SK-N-MC (cell line): ENCODE measurements at regions not wholly inside any gene's neighbourhood (a gene's known extent, or its start where the extent isn't known, plus 50 kb on each side); places are given as distances from the start of the nearest gene placed in this dataset.

Experiments used
- DNase-seq: peaks from one replicate; pipeline ENCODE4 v3.0.0-alpha.2; 2011; ENCODE audit warnings: low read depth, low spot score
- H3K27ac ChIP-seq: fragments of 200-600 bp; sonication (generic); 2 replicates; pipeline ENCODE4 v1.5.1; 2016; ENCODE audit warnings: mixed run types
- H3K36me3 ChIP-seq: fragments of 200-600 bp; sonication (generic); 2 replicates; pipeline ENCODE4 v1.6.1; 2017; ENCODE audit warnings: antibody characterized with exemption, low read length, mixed read lengths; ENCODE audit not compliant: insufficient read depth
- H3K4me3 ChIP-seq: fragments of 200-600 bp; sonication (generic); 2 replicates; pipeline ENCODE4 v1.5.1; 2016
- H3K9ac ChIP-seq: fragments of 200-600 bp; sonication (generic); 2 replicates; pipeline ENCODE4 v1.8.0; 2017; ENCODE audit warnings: mixed run types, mixed read lengths; ENCODE audit not compliant: insufficient read length
- H3K9me3 ChIP-seq: fragments of 200-600 bp; sonication (generic); 2 replicates; pipeline ENCODE4 v1.6.1; 2017; ENCODE audit warnings: low read depth, mild to moderate bottlenecking, antibody characterized with exemption, low read length, moderate library complexity, mixed read lengths
- EZH2 ChIP-seq: fragments of 200-600 bp; sonication (generic); IDR thresholded peaks from one replicate; pipeline ENCODE4 v1.6.1; 2017; ENCODE audit warnings: antibody characterized with exemption
- FOXP2 ChIP-seq: optimal IDR thresholded peaks from 2 replicates; pipeline ENCODE3; 2011; ENCODE audit warnings: mild to moderate bottlenecking, moderate library complexity; ENCODE audit not compliant: insufficient read depth; ENCODE audit errors: extremely low read length, control extremely low read depth
- POLR2AphosphoS5 ChIP-seq: IDR thresholded peaks from 2 replicates; pipeline ENCODE4 v1.6.1; 2012; ENCODE audit warnings: mild to moderate bottlenecking, low read depth, low read length, borderline replicate concordance

- no peak for TF ChIP-seq FOXP2
- TF ChIP-seq POLR2AphosphoS5: no peak
- TF ChIP-seq EZH2: no peak
- DNase-seq: peak; percentile 16
- H3K27ac ChIP-seq: no peak overlapping the region
- H3K9ac ChIP-seq: no peak overlapping the region
- H3K36me3 ChIP-seq: no peaks in the 10 kb centered on the region
- H3K9me3 ChIP-seq: no peaks in the 10 kb centered on the region
- no peak overlapping the region for H3K4me3 ChIP-seq
These were observed 323.3 kb upstream of the RAB6C start for GRCh38 chr2:129656081-129656598.

GRCh38 chr2:129658430-129658829 is 321.0 kb upstream of the RAB6C start:
- Histone ChIP-seq H3K27ac (no peak overlapping the region), H3K9ac (no peak overlapping the region), H3K36me3 (no peaks in the 10 kb centered on the region), H3K9me3 (no peaks in the 10 kb centered on the region), H3K4me3 (no peak overlapping the region)
- TF ChIP-seq POLR2AphosphoS5 (no peak), FOXP2 (no peak), EZH2 (no peak)
- DNase-seq: no peak

DNA sequence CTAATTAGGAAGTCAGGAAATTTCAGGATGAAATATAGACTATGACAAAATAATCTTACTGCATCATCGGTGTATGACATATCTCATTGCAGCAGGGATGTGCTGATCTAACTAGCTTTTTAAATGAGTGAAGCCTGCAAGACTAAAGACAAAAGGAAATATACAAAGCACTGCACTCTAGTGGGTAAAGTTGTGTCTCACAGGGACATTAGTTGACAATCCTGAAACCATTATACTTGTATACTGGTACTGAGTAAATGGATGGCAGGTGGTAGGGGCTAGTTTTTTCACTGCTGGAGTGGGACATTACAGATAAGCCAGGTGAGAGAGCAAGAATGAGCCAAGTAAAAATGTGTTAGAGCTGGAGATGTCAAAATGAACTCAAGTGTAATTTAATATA is 317.5 kb upstream of the RAB6C start:
- DNase-seq: no peak
- H3K9me3 ChIP-seq: no peaks in the 10 kb centered on the region
- TF ChIP-seq POLR2AphosphoS5 (no peak), EZH2 (no peak), FOXP2 (no peak)
- H3K4me3 ChIP-seq: no peak overlapping the region
- no peaks in the 10 kb centered on the region for H3K36me3 ChIP-seq
- H3K27ac ChIP-seq: no peak overlapping the region
- no peak overlapping the region for H3K9ac ChIP-seq

DNA sequence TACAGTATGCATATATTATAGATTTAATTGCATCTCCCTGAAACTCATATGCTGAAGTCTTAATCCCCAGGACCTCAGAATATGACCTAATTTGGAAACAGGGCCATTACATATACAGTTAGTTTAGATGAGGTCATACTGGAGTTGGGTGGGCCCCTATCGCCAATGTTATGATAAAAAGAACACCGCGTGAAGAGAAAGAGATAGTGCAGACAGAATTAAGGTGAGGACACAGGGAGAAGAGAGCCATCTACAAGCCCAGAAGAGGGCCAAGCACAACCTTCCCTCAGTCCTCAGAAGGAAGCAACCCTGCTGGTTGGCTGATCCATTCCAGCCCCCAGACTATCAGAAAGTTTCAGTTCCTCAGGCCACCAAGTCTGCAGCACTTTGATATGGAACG is 311.9 kb upstream of the RAB6C start:
- Histone ChIP-seq H3K27ac (no peak overlapping the region), H3K9me3 (no peaks in the 10 kb centered on the region), H3K36me3 (no peaks in the 10 kb centered on the region), H3K9ac (no peak overlapping the region), H3K4me3 (no peak overlapping the region)
- no peak for DNase-seq
- no peak for TF ChIP-seq FOXP2
- no peak for TF ChIP-seq POLR2AphosphoS5
- TF ChIP-seq EZH2: no peak

DNA sequence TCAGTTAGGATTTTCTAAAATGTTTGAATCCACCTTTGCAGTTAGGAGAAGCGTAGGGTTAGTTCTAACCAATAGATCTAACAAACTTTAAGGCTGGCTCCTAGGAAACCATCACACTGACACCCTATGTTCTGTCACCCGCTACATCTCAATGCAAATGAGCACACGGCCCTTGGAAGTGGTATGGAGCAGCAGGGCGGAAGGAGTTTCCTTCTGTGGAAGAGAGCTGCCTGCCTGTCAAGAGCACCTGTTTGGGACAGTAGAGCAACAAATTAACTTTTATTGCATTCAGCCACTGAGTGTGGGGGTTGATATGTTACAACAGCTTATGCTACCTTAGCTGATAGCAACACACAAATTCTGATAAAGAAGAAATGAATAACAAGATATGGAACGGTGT is 306.9 kb upstream of the RAB6C start:
- TF ChIP-seq POLR2AphosphoS5: no peak
- no peak for TF ChIP-seq FOXP2
- no peak for TF ChIP-seq EZH2
- Histone ChIP-seq H3K4me3 (no peak overlapping the region), H3K9me3 (no peaks in the 10 kb centered on the region), H3K27ac (no peak overlapping the region), H3K9ac (no peak overlapping the region), H3K36me3 (no peaks in the 10 kb centered on the region)
- no peak for DNase-seq

GRCh38 chr2:129673234-129673633 is 306.2 kb upstream of the RAB6C start:
- no peaks in the 10 kb centered on the region for H3K9me3 ChIP-seq
- no peak for TF ChIP-seq EZH2
- TF ChIP-seq POLR2AphosphoS5: no peak
- no peak overlapping the region for H3K27ac ChIP-seq
- H3K4me3 ChIP-seq: no peak overlapping the region
- H3K36me3 ChIP-seq: no peaks in the 10 kb centered on the region
- no peak for DNase-seq
- no peak overlapping the region for H3K9ac ChIP-seq

DNA sequence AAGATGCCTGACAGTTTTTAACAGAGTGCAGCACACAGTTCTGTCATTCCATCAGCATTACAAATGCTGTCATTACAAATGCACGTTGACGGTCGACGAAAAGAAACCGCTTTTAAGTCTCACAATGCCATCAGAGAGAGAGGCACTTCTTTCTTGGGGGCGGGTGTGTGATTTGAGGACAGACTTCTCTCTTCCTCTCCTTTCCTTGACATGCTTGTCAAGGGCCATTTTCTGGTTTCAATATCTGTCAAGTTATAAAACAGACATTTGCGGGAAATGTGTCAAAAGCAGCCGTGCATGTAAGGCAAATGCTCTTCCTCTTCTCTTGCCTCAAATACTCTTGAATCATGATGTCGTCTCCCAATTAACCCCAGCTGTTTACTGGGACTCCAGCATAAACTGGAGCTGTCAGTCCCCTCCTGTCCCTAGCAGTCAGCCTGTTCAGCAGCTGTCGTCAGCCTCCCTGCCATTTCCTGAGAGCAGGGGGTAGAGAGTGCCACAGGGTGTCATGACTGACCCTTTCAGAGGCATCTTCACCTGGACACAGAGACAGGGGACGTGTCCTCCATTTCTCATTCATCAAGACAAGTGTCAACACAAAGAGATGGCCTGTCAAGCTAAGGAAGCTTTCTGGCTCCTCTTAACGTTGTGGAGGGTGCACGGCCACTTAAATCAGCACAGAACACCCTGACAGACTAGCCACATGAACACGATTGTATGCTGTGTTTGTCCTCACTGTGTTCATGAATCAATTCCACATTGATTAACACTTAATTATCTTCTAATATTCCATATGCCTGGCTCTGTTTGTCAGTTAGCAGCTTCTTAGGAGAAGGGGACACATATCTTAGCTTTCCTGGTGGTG is 305.4 kb upstream of the RAB6C start:
- no peak for TF ChIP-seq FOXP2
- no peak for TF ChIP-seq EZH2
- no peak for TF ChIP-seq POLR2AphosphoS5
- no peak for DNase-seq

GRCh38 chr2:129678751-129679150 is 300.7 kb upstream of the RAB6C start:
- Histone ChIP-seq H3K4me3 (no peak overlapping the region), H3K9me3 (no peaks in the 10 kb centered on the region), H3K9ac (no peak overlapping the region), H3K27ac (no peak overlapping the region), H3K36me3 (no peaks in the 10 kb centered on the region)
- DNase-seq: no peak
- no peak for TF ChIP-seq FOXP2
- TF ChIP-seq EZH2: no peak
- no peak for TF ChIP-seq POLR2AphosphoS5

More for the DNA sequence above, 305.4 kb upstream of the RAB6C start:
- H3K9me3 ChIP-seq: no peaks in the 10 kb centered on the region
- no peak overlapping the region for H3K27ac ChIP-seq
- H3K36me3 ChIP-seq: no peaks in the 10 kb centered on the region
- no peak overlapping the region for H3K4me3 ChIP-seq
- H3K9ac ChIP-seq: no peak overlapping the region

- no peak overlapping the region for H3K27ac ChIP-seq
- DNase-seq: no peak
- no peaks in the 10 kb centered on the region for H3K36me3 ChIP-seq
- no peaks in the 10 kb centered on the region for H3K9me3 ChIP-seq
- TF ChIP-seq FOXP2 (no peak), POLR2AphosphoS5 (no peak), EZH2 (no peak)
- no peak overlapping the region for H3K4me3 ChIP-seq
- H3K9ac ChIP-seq: no peak overlapping the region
These were observed 297.7 kb upstream of the RAB6C start for GRCh38 chr2:129681788-129682187.
